ENCODE measurements at regions not wholly inside any gene's neighbourhood (a gene's known extent, or its start where the extent isn't known, plus 50 kb on each side); places are given as distances from the start of the nearest gene placed in this dataset.

DNA sequence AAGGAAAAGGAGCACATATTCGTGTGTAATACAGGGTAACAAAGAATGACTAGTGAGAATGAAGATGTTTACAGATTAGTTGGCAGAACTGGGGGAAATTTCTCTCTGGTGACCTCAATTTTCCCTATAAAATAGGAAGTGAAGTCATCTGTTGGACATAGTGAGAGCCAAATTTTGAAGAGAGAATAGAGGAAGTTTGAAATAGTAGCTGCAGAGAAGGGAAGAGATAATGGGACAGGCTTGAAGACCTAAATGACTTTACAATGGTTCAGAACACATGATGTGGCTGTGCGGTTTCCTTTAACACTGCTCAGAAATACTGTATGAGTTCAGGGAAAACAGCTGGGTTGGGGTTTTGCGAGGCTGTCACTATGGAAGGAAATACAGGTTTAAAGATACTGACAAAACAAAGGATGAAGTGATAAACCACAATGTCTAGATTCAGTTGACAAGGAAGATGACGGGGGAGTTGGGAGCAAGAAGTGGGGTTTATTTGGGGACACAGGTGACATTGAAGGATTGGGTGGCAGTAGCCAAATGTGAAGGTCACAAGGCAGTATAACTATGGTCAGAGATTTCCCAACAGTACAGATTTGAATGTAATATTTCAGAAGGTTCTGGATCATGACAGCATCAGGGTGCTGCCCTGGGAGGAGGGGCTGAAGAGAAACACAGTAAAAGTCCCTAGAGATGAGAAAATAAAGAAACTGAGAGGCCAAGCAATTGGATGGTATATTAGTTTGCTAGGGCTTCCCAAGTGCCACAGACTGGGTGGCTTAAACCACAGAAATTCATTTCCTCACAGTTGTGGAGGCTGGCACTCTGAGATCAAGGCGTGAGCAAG is 82.6 kb upstream of the TANK start:
- DNase-seq, result no peak

DNA sequence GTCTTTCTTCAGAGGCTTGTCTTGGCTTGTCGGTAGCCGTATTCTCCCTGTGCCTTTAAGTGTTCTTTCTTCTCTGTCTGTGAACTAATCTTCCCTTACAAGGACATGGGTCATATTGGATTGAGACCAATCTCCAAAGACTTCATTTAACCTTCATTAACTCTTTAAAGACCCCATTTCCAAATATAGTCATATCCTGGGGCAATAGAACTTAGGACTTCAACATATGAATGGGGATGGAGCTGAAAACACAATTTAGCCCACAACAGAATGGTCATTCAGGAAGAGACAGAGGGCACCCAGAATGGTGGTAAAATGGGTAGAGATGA is 82.1 kb upstream of the TANK start:
- DNase-seq, result no peak

DNA sequence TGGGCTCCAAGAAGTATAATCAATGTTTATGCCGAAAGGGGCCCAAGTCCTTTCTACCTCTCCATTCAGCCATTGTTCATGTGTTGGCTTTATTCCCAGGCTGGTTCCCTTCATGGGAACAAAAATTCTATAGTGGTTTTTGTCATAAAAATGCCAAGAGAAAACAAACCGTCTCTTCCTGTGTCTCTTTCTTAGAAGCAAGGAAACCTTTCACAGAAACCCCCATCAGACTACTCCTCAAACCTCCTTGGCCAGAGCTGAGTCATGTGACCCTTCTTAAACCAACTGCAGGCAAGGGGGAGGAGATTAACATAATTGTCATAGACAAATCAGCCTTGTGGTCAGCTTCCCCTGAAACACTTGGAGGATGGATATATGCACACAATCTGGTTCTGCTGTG is 75.1 kb upstream of the TANK start:
- no peak for DNase-seq

DNA sequence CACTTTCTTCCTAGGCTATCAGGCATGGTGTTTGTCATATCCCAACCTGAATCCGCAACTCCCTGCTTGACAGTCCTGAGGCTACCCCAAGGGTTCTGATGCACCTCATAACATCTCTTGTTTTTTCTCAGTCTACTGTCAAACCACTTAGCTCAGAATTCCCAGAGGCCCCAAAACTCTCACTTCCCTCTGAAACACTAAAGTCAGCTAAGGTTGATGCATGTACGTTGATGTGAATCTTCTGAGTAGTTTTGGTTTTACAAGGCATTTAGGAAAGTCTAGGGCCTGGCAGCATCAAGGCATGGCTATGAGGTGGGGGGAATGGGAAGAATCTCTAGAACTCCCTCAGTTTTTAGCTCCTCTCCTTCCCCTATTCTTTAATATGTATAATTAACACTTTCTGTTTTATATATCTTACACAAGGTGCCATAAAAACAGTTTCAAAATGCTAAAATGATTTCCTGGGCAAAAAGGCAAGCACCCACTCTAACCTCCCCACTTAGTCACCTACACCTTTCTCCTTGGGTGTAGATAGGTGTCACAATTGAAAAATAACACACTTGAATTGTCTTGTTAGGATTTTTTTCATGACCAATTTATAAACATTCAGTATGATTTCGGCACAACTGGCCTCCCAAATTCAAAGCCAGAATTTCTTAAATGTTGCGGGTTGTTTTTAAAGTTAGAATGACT is 71.4 kb upstream of the TANK start:
- no peak for DNase-seq

DNA sequence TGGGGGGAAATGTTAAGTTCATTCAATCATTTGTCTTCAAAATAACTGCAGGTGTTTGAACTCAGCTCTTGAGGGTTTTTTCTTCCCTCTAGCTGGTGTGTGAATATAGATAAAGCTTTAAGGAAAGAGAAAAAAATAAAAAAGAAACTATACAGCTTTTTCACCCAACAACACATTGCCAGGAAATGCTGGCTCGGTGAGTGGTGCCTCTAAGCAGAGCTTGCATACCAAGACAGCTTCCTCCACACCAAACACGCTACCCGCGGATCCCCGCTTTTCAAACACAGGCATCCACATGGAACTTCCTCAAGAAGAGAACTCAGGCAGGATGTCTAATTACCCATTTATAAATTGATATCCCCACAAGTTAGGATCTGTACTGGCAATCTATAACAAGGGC is 69.8 kb upstream of the TANK start:
- DNase-seq, result no peak

DNA sequence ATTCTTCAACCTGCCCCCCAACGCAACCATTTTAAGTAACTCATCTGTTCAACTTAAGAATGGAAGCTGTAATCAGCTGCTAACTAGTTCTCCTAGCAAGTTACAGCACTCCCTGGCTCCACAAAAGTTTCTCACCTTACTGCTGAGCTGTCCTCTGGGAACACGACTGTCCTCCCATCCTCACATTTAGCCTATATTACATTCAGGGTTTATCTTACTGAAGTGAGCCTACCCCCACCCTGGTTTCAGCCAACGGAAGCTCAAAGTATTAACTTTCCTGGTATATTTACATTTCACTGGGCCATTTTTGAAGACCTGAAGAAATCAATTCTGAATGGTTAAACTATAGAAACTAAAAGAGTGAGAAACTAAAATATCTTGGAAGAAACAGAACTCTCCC is 64.9 kb upstream of the TANK start:
- DNase-seq, result no peak

DNA sequence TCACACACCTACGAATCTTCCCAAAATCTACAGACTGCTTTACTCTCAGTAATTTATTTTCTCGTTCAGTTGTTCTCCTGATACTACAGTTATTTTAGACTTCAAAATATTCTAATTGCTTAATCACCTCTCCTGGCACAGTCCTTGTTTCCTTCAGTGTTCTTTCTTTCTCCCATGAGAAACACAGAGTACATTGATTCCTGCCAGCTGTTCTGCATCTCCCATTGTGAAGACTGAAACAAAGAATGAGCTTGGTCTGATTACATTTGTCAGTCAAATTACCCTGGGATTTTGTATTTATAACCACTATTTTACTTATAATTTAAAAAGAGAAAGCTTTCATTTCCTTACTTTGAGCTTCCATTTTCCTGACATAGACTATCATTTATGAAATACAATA is 63.9 kb upstream of the TANK start:
- DNase-seq, result no peak

DNA sequence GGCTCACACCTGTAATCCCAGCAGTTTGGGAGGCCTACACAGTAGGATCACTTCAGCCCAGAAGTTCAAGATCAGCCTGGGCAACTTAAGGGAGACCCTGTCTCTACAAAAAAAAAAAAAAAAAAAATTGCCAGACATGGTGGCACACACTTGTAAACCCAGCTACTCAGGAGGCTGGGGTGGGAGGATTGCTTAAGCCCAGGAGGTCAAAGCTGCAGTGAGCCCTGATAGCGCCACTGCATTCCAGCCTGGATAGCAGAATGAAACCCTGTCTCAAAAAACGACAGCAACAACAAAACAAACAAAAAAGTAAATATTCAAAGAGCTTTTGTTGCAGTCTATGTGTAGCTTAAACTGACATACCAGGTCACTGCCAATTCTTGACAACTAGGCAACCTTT is 63.1 kb upstream of the TANK start:
- no peak for DNase-seq

DNA sequence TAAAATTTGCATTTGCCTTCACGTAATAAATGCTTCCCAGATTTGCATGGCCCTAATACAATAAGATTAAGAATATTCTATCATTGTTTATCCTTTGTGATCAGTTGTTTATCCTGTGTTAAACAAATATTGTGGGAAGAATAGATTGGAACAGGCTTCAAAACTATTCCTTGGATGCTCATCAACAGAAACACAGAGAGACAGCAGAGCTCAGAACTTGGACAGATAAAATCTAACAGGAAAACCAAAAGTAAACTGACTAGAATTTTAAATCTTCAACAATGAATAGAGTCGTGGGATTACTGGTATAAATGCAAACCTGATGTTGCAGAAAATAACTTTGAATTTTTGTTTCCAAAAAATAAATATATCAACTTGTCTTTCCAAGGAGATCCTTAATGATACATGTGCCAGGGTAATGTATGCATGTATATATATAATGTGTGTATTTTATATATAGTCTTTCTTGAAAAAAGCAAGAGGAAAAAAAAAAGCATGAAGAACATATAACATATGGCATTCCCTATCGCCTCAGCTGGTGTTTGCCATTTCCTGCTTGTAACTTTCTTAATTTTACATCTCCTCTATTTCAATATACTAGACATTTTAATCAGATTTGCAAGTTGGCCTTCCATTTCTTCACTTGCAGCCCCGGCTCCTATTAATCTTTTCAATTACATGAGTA is 59.9 kb upstream of the TANK start:
- DNase-seq, result no peak

DNA sequence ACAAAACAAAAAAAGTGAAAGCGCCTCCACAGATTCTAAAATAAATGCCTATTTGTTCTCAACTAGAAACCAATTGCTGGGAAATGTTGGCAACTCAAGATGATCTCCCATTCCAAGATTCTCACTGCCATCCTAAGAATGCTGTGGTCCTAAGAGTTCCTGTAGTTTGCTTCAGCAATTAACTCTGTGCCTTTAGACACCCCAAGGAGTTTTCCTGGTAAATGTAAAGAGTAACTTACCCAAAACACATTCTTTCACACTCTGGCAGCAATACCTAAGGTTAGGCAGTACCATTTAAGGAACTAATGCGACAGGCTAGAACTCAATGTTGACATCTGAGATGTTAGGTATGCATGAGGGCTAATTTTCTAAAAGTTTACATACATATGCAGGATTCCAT is 58.8 kb upstream of the TANK start:
- no peak for DNase-seq

DNA sequence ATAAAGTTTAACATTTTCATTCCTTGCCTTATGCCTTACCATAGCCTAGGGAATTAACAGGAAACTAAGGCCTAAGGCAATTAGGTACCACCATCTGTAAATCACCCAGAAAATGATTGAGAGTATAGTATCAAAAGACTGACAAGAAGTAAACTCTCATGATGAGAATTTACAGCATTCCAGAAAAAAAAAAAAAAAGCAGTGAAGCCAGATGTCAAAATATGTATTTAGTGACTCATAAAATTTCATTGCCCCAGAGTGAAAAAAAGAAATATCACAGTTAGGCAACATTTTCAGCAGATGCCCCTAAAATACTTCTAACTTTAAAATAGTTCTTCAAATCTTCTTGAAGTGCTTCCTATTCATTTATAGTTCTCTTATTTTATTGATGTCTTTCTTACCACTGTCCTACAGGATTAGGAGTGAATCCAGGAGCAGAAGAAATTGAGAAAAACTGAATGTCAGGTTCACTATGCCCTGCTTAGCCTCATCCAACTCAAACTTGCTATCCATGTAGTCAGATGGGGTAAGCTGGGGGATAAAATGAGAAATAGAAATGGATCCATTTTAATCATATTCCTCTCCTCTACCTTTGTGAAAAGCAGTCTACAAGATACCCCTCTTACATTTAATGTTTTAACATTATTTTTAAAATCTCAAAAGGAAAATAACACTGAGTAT is 57.3 kb upstream of the TANK start:
- no peak for DNase-seq

DNA sequence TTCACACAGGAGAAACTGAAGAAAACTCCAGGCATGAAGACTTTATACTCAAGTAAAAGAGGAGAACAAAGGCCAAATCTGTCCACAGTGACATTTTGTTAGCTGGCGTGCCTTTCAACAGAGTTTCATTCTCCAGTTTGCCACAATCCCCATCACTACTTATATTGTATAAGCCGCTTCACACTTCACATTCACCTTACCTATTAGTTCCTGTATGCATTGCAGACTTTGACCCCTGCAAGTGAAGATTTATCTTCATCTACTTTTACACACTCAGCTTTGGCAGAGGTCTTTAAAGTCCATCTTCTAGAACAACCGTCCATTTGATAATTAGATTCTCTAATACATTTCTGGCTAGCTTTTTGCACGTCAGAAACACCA is 56.8 kb upstream of the TANK start:
- no peak for DNase-seq

DNA sequence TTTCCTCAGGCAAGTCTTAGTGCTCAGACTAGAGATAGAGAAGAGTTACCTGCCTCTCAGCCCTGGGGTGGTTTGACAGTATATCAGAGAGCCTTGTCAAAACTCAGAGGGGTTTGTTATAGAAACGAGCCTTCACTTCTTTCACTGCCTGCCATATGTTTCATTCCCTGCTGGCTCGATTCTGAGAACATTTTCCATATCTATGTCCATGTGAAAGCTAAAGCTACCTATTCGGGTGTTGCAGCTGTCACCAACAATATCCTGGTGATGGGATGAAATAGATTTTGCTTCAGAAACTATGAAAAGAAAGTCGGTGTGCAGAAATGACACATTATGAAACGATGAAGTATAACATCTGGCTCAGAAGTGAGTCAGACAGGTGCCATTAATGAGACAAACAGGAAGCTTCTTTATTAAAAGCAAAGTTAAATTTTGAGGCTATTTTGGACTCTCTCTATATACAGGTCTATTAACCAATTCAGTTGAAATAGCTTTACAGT is 56.1 kb upstream of the TANK start:
- no peak for DNase-seq

DNA sequence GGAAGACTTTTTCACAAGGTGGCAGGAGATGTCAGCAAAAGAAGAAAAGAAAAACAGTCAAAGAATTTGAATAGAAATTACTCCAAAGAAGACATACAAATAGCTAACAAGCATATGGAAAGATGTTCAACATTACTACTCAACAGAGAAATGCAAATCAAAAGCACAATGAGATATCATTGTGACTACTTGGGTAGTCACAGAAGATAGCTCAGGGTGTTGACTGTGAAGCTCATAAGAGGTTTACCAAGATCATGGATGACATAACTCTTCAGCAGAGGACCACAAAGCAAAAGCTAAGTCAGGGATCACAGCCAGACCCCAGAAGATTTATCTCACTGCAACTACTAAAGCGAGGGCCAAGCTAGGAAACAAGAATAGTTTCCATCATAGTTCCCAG is 53.0 kb upstream of the TANK start:
- no peak for DNase-seq
